ENCODE measurements at regions not wholly inside any gene's neighbourhood (a gene's known extent, or its start where the extent isn't known, plus 50 kb on each side); places are given as distances from the start of the nearest gene placed in this dataset.
"Not testable (repeated sequence)": the region's sequence is repeated elsewhere in the genome, so short reads cannot be mapped to it uniquely, and the experiment has no call there.

DNA sequence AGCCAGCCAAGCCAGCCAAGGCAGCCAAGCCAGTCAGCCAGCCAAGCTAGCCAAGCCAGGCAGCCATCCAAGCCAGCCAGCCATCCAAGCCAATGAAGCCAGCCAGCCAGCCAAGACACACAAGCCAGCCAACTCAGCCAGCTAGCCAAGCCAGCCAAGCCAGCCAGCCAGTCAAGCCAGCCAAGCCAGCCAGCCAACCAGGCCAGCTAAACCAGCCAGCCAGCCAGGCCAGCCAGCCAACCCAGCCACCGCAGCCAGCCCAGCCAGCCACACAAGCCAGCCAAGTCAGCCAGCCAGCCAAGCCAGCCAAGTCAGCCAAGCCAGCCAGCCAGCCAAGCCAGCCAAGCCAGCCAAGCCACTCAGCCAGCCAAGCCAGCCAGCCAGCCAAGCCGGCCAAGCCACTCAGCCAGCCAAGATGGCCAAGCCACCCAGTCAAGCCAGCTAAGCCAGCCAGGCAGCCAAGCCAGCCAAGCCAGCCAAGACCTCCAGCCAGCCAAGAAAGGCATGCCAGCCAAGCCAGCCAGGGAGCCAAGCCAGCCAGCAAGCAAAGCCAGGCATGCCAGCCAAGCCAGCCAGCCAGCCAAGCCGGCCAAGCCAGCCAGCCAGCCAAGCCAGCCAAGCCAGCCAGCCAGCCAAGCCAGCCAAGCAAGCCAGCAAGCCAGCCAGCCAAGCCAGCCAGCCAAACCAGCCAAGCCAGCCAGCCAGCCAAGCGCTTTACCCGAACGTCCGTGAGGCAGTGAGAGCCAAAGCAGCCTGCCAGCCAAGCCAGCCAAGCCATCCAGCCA, 335.7 kb upstream of the PLGLB2 start:
- not testable (repeated sequence) for TF ChIP-seq CTCF (optimal IDR thresholded peaks at IDR 0.05 in 1 of 3, IDR thresholded peaks at IDR 0.05 in 1 of 3, conservative IDR thresholded peaks at IDR 0.05 in 1 of 3; ENCODE audit: extremely low read depth in 1 of 3, insufficient read depth in 2 of 3, low read length in 3 of 3); EZH2 (IDR thresholded peaks at IDR 0.05; ENCODE audit: low read length)
